ENCODE measurements at regions not wholly inside any gene's neighbourhood (a gene's known extent, or its start where the extent isn't known, plus 50 kb on each side); places are given as distances from the start of the nearest gene placed in this dataset.
"Not testable (repeated sequence)": the region's sequence is repeated elsewhere in the genome, so short reads cannot be mapped to it uniquely, and the experiment has no call there.

- Mint-ChIP-seq H3K4me1 (ENCODE audit: low read depth) (no peaks in the 10 kb centered on the region), H3K4me3 (no peak overlapping the region), H3K9me3 (no peaks in the 10 kb centered on the region), H3K27me3 (ENCODE audit: low read depth) (no peaks in the 10 kb centered on the region), H3K36me3 (ENCODE audit: insufficient read depth) (no peaks in the 10 kb centered on the region)
- no peak for ATAC-seq
- DNase-seq: no peak
Measured at GRCh38 chr13:53250977-53251376, 222.4 kb downstream of the OLFM4 start.

- Mint-ChIP-seq H3K36me3 (ENCODE audit: insufficient read depth) (no peaks in the 10 kb centered on the region), H3K27me3 (ENCODE audit: low read depth) (no peaks in the 10 kb centered on the region), H3K4me3 (no peak overlapping the region), H3K9me3 (no peaks in the 10 kb centered on the region), H3K4me1 (ENCODE audit: low read depth) (no peaks in the 10 kb centered on the region)
- ATAC-seq (no peak), DNase-seq (no peak)
Measured at GRCh38 chr13:53254500-53254899, 225.9 kb downstream of the OLFM4 start.

GRCh38 chr13:53255795-53256194, 227.2 kb downstream of the OLFM4 start:
- no peak overlapping the region for H3K4me3 Mint-ChIP-seq
- no peaks in the 10 kb centered on the region for H3K27me3 Mint-ChIP-seq (ENCODE audit: low read depth)
- no peaks in the 10 kb centered on the region for H3K9me3 Mint-ChIP-seq
- H3K4me1 Mint-ChIP-seq (ENCODE audit: low read depth): no peaks in the 10 kb centered on the region
- no peaks in the 10 kb centered on the region for H3K36me3 Mint-ChIP-seq (ENCODE audit: insufficient read depth)
- no peak for DNase-seq
- no peak for ATAC-seq

GRCh38 chr13:53260594-53260993, 232.0 kb downstream of the OLFM4 start:
- ATAC-seq (no peak), DNase-seq (no peak)
- H3K27me3 Mint-ChIP-seq (ENCODE audit: low read depth): no peaks in the 10 kb centered on the region
- H3K9me3 Mint-ChIP-seq: no peaks in the 10 kb centered on the region
- H3K4me1 Mint-ChIP-seq (ENCODE audit: low read depth): no peaks in the 10 kb centered on the region
- no peaks in the 10 kb centered on the region for H3K36me3 Mint-ChIP-seq (ENCODE audit: insufficient read depth)
- H3K4me3 Mint-ChIP-seq: no peak overlapping the region

- Mint-ChIP-seq H3K4me3 (no peak overlapping the region), H3K36me3 (ENCODE audit: insufficient read depth) (no peaks in the 10 kb centered on the region), H3K9me3 (peaks cover 4% of the 10 kb centered on the region), H3K27me3 (ENCODE audit: low read depth) (no peaks in the 10 kb centered on the region), H3K4me1 (ENCODE audit: low read depth) (no peaks in the 10 kb centered on the region)
- ATAC-seq: no peak
- no peak for DNase-seq
Measured at GRCh38 chr13:53264751-53265385, 236.3 kb downstream of the OLFM4 start.

- DNase-seq (no peak), ATAC-seq (no peak)
- Mint-ChIP-seq H3K27me3 (ENCODE audit: low read depth) (no peaks in the 10 kb centered on the region), H3K36me3 (ENCODE audit: insufficient read depth) (no peaks in the 10 kb centered on the region), H3K4me1 (ENCODE audit: low read depth) (no peaks in the 10 kb centered on the region), H3K9me3 (peaks cover 5% of the 10 kb centered on the region), H3K4me3 (no peak overlapping the region)
Measured at GRCh38 chr13:53266757-53267156, 238.1 kb downstream of the OLFM4 start.

GRCh38 chr13:53269634-53270033, 241.0 kb downstream of the OLFM4 start:
- ATAC-seq (no peak), DNase-seq (no peak)
- H3K36me3 Mint-ChIP-seq (ENCODE audit: insufficient read depth): no peaks in the 10 kb centered on the region
- H3K9me3 Mint-ChIP-seq: peaks cover 7% of the 10 kb centered on the region
- no peak overlapping the region for H3K4me3 Mint-ChIP-seq
- H3K4me1 Mint-ChIP-seq (ENCODE audit: low read depth): no peaks in the 10 kb centered on the region
- no peaks in the 10 kb centered on the region for H3K27me3 Mint-ChIP-seq (ENCODE audit: low read depth)

- Mint-ChIP-seq H3K4me1 (ENCODE audit: low read depth) (no peaks in the 10 kb centered on the region), H3K27me3 (ENCODE audit: low read depth) (no peaks in the 10 kb centered on the region), H3K36me3 (ENCODE audit: insufficient read depth) (no peaks in the 10 kb centered on the region), H3K4me3 (no peak overlapping the region), H3K9me3 (peaks cover 3% of the 10 kb centered on the region)
- ATAC-seq (no peak), DNase-seq (no peak)
Measured at GRCh38 chr13:53272873-53273272, 244.3 kb downstream of the OLFM4 start.

- H3K4me3 Mint-ChIP-seq: no peak overlapping the region
- H3K36me3 Mint-ChIP-seq (ENCODE audit: insufficient read depth): no peaks in the 10 kb centered on the region
- ATAC-seq: no peak
- H3K9me3 Mint-ChIP-seq: peaks cover 3% of the 10 kb centered on the region
- no peak for DNase-seq
- no peaks in the 10 kb centered on the region for H3K4me1 Mint-ChIP-seq (ENCODE audit: low read depth)
- H3K27me3 Mint-ChIP-seq (ENCODE audit: low read depth): no peaks in the 10 kb centered on the region
Measured at GRCh38 chr13:53276265-53276664, 247.7 kb downstream of the OLFM4 start.

GRCh38 chr13:53281677-53282076, 253.1 kb downstream of the OLFM4 start:
- no peak for DNase-seq
- no peak for ATAC-seq
- Mint-ChIP-seq H3K36me3 (ENCODE audit: insufficient read depth) (no peaks in the 10 kb centered on the region), H3K9me3 (no peaks in the 10 kb centered on the region), H3K27me3 (ENCODE audit: low read depth) (no peaks in the 10 kb centered on the region), H3K4me1 (ENCODE audit: low read depth) (no peaks in the 10 kb centered on the region), H3K4me3 (no peak overlapping the region)

GRCh38 chr13:53285896-53286430, 257.4 kb downstream of the OLFM4 start:
- H3K27me3 Mint-ChIP-seq (ENCODE audit: low read depth): no peaks in the 10 kb centered on the region
- H3K9me3 Mint-ChIP-seq: no peaks in the 10 kb centered on the region
- DNase-seq (no peak), ATAC-seq (no peak)
- H3K4me1 Mint-ChIP-seq (ENCODE audit: low read depth): no peaks in the 10 kb centered on the region
- H3K36me3 Mint-ChIP-seq (ENCODE audit: insufficient read depth): no peaks in the 10 kb centered on the region
- H3K4me3 Mint-ChIP-seq: no peak overlapping the region

- DNase-seq (no peak), ATAC-seq (no peak)
- Mint-ChIP-seq H3K36me3 (ENCODE audit: insufficient read depth) (no peaks in the 10 kb centered on the region), H3K9me3 (no peaks in the 10 kb centered on the region), H3K4me3 (no peak overlapping the region), H3K27me3 (ENCODE audit: low read depth) (no peaks in the 10 kb centered on the region), H3K4me1 (ENCODE audit: low read depth) (no peaks in the 10 kb centered on the region)
Measured at GRCh38 chr13:53298396-53298795, 269.8 kb downstream of the OLFM4 start.

- ATAC-seq (no peak), DNase-seq (no peak)
- H3K9me3 Mint-ChIP-seq: no peaks in the 10 kb centered on the region
- no peak overlapping the region for H3K4me3 Mint-ChIP-seq
- no peaks in the 10 kb centered on the region for H3K4me1 Mint-ChIP-seq (ENCODE audit: low read depth)
- no peaks in the 10 kb centered on the region for H3K27me3 Mint-ChIP-seq (ENCODE audit: low read depth)
- no peaks in the 10 kb centered on the region for H3K36me3 Mint-ChIP-seq (ENCODE audit: insufficient read depth)
Measured at GRCh38 chr13:53301449-53301848, 272.8 kb downstream of the OLFM4 start.

- H3K4me1 Mint-ChIP-seq (ENCODE audit: low read depth); ATAC-seq; H3K36me3 Mint-ChIP-seq (ENCODE audit: insufficient read depth); H3K9me3 Mint-ChIP-seq; H3K4me3 Mint-ChIP-seq; DNase-seq; H3K27me3 Mint-ChIP-seq (ENCODE audit: low read depth): not testable (repeated sequence)
Measured at GRCh38 chr13:53305419-53305818, 276.8 kb downstream of the OLFM4 start.

- no peak overlapping the region for H3K4me3 Mint-ChIP-seq
- DNase-seq (no peak), ATAC-seq (no peak)
- H3K36me3 Mint-ChIP-seq (ENCODE audit: insufficient read depth): no peaks in the 10 kb centered on the region
- H3K4me1 Mint-ChIP-seq (ENCODE audit: low read depth): no peaks in the 10 kb centered on the region
- H3K9me3 Mint-ChIP-seq: no peaks in the 10 kb centered on the region
- peaks cover 2% of the 10 kb centered on the region for H3K27me3 Mint-ChIP-seq (ENCODE audit: low read depth)
Measured at GRCh38 chr13:53310786-53311185, 282.2 kb downstream of the OLFM4 start.

All from activated T-cell treated with anti-CD3 and anti-CD28 coated beads, Interleukin-2, amount 50 U/mL, for 4 hours (primary cell).